GM13977 (cell line): ENCODE measurements at regions not wholly inside any gene's neighbourhood (a gene's known extent, or its start where the extent isn't known, plus 50 kb on each side); places are given as distances from the start of the nearest gene placed in this dataset.

Experiments used
- DNase-seq: peaks from one replicate; pipeline ENCODE4 v3.0.0; 2012; ENCODE audit warnings: low spot score
- in situ Hi-C: fragments of 300-500 bp; cut with MboI; formaldehyde crosslinking; loops from one replicate; pipeline ENCODE4 v1.12.0; 2022; ENCODE audit warnings: low sequenced_read_pairs, low pct_unique_long_range_greater_than_20kb, mixed read lengths, inconsistent platforms; ENCODE audit not compliant: unreplicated experiment
- TF ChIP-seq, protein P1 (sequence below): IDR thresholded peaks from 2 replicates; pipeline ENCODE4 v1.5.1; 2012; ENCODE audit warnings: mild to moderate bottlenecking, control low read depth; ENCODE audit not compliant: insufficient read depth; ENCODE audit errors: extremely low read depth, missing control alignments

DNA sequence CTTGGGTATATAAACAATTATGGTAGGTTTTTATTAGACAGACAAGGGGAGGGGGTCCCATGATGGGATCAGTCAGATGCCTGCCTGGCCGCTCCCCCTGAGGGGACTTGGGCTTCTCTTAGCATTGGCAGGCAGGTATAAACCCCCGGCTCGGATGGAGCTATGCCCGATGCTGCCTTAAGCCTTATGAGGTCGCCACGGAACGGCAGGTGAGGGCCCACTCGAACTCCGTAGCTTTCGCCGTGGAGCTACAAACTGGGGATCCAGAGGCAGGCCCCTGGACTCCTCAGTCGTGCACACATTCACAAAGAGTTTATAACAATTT, 148.8 kb downstream of the TRIM27 start:
- TF ChIP-seq, protein P1, sequence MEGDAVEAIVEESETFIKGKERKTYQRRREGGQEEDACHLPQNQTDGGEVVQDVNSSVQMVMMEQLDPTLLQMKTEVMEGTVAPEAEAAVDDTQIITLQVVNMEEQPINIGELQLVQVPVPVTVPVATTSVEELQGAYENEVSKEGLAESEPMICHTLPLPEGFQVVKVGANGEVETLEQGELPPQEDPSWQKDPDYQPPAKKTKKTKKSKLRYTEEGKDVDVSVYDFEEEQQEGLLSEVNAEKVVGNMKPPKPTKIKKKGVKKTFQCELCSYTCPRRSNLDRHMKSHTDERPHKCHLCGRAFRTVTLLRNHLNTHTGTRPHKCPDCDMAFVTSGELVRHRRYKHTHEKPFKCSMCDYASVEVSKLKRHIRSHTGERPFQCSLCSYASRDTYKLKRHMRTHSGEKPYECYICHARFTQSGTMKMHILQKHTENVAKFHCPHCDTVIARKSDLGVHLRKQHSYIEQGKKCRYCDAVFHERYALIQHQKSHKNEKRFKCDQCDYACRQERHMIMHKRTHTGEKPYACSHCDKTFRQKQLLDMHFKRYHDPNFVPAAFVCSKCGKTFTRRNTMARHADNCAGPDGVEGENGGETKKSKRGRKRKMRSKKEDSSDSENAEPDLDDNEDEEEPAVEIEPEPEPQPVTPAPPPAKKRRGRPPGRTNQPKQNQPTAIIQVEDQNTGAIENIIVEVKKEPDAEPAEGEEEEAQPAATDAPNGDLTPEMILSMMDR = no peak
- in situ Hi-C loops = no loop called here
- no peak for DNase-seq

DNA sequence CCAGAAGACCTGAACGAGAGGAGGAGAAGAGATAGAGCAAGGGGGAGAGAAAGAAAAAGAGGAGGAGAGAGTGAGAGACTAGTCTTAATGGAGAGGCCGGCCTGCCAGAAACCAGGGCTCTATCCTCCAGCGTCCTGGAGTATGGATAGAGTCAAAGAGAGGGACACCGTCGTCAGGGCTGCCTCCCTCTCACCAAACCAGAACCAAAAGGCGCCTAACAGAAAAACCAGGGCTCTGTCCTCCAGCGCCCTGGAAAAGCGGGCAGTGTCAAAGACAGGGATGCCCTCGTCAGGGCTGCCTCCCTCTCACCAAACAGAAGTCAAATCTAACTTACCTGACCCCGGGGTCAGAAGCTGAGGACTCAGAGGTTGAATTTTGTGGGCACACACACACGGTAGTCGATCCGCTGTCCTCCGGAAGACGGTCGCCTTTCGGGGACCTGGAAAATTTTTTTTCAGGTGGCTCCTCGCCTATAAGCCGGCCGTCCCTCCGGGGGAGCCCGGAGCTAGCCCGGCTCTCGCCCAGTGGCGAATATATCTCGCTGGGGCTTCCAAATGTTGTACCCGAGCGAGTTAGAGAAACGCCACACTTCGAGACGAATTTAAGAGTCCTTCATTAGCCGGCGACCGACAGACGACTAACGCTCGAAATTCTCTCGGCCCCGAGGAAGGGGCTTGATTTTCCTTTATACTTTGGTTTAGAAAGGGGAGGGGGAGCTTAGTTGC, 148.2 kb downstream of the TRIM27 start:
- no peak for DNase-seq
- in situ Hi-C loops = no loop called here
- TF ChIP-seq, protein P1 = no peak

DNA sequence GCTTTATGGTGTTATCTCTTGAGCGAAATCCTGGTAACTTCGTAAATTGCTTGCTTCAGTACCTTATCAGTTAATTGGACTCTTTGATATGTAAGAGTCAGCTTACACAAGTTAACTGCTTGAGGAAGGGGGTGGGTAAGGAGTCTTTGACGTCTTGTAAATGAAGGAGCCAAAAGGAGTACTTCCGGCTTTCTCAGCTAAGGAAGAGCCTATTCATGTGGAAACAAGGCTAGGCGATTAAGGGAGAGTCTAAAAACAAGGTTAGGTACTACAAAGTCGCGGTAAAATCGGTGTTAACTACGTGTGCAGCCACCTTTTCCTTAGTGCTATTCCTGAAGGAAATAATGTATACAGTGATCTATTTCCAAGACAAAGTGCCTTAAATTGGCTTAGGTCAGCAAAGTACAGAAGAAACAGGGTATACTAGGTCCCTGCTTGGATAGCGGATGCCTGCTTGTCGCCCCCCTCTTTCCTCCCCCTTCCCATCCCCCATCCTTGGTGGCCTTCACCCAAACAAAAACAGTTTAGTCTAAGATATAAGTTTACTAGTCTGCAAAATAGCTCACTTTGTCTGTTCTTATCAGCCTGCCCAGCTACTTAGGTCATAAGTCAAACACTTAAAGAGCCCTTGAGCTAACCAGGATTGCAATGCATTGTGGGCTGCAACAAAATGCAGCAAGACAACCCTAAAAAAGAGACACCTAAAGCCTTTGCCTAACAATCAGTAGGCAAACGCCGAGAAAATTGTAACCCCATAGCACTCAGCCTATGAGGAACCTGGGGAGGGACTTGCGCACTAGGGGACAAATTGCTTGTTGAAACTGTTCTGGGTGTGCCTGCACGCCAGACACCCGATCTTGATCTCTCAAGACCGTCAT, 147.3 kb downstream of the TRIM27 start:
- in situ Hi-C loops = no loop called here
- no peak for DNase-seq
- TF ChIP-seq, protein P1 = no peak

DNA sequence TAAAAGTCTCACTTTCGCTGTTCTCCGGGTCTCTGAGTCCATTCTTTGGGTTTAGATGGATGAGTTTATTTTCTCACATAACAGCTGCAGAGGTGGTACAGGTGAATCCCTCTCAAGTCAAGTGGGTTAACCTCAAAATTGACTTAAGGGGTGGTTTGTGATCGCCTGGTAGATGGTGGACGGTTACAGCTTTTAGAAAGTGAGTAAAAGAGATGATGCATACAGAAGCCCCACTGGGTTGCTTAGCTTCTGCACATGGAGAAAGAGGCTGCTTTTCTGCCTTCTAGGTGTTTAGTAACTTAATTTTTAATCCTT, 146.7 kb downstream of the TRIM27 start:
- in situ Hi-C loops = no loop called here
- TF ChIP-seq, protein P1 = no peak
- DNase-seq = no peak

DNA sequence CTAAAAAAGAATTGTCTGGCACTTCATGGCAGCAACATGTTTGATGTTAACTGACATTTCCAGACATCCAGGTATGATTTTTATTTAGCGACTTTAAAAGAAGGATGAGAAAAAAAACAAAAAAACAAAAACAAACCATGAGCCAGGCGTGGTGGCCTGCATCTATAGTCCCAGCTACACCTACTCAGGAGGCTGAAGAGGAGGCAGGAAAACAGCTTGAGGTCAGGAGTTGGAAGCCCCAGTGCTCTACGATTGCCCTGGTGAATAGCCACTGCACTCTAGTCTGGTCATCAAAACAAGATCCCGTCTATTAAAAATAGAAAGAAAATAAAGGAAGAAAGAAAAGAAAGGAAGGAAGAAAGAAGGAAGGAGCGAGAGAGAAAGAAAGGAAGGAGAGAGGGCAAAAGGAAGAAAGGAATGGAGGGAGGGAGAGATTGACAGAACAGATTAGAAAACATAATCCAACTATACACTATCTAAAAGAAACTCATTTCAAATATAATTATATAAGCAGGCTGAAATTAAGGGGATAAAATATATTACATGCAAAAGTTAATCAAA, 141.6 kb downstream of the TRIM27 start:
- in situ Hi-C loops = no loop called here
- no peak for DNase-seq
- TF ChIP-seq, protein P1 = no peak

DNA sequence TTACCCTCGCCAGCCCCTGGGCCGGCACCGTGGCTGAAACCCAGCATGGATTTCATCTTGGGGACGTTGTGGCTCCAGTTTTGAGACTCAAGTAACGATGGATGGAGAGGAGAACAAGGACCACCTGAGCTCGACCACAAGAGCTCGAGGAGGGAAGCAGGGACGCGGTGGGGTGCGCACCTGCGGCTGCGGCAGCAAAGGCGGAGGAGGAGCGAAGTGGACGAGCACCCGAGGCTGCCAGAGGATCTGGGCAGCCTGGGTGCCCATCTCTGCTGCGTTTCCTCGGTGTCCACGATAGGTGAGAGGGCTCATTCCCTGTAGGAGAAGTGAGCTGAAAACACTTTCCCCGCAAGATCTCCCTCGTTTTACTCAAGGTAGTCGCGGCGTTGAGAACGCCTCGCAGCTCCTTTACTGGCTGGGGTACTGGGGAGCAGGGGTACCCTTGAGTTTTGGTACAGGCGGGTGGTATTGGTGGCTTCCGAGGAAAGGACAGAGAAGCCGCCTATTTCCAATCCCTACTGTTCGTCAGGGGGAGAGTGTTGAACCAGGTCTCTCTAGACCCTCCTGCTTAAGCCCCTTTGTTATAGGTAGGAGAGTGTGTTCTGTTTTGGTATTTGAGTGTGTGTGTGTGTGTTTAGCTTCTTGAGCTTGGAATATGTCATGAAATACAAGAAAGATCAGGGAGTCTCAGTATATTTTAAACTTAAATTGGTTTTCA, 137.7 kb downstream of the TRIM27 start:
- in situ Hi-C loops = no loop called here
- TF ChIP-seq, protein P1 = no peak
- DNase-seq = no peak
